ENCODE measurements at regions not wholly inside any gene's neighbourhood (a gene's known extent, or its start where the extent isn't known, plus 50 kb on each side); places are given as distances from the start of the nearest gene placed in this dataset.
A peak's percentile ranks its signal among the peaks of the same experiment; 100 is the strongest.

DNA sequence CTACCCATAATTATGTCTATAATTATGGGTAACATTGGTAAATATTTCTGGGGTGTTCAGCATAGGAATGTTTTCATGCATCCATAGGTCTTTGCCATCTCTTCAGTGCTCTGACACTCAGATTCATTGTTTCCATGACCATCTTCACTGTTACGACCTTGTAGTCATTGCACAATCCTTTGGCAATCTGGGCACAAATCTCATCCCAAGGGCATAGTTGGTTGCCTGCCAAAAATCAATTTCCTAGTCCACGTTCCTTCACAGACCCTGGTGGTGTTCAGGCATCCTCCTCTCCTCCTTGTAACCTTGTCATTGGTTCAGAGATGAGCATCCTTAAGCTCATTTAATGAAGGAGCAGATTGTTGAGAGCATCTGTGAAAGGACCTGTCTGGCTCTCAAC, 1400.7 kb downstream of the CDH12 start:
- peak in 1 of 2 donors; percentile 2 for DNase-seq (ENCODE audit: low read depth in 2 of 2)

DNA sequence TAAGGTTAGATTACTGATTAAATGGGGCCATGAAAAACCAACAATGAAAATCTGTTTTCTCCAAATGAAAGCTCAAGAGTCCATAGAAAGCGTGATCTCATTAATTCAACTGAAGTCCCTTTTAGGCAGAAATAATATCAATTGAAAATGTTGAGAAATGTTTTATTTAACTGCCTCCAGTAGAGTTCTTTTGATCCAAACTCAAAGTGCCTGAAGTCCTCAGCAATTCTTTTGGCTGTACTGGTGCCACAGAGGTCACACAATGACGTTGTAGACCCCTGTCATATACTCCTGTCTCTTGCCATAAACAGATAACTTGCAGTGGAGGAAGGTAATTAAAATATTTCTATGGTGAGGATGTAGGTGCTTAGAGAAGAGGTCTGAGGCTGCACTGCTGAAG, 1420.5 kb downstream of the CDH12 start:
- Histone ChIP-seq H3K36me3 (ENCODE audit: control insufficient read depth, insufficient read depth, low read length) (no peaks in the 10 kb centered on the region), H4K20me1 (ENCODE audit: control insufficient read depth, extremely low read depth, insufficient read depth, low read length) (no peaks in the 10 kb centered on the region), H3K4me2 (ENCODE audit: extremely low read depth, insufficient read depth, low read length) (no peak overlapping the region), H3K4me3 (replicated peaks in 1 of 4; ENCODE audit: control extremely low read depth in 1 of 4, insufficient read depth in 1 of 4, low read depth in 3 of 4, low read length in 4 of 4) (no peak overlapping the region), H3K9ac (ENCODE audit: insufficient read depth, low read length) (no peak overlapping the region), H2AFZ (ENCODE audit: low read length) (no peak overlapping the region), H3K27ac (ENCODE audit: insufficient read depth, low read length) (no peak overlapping the region), H3K4me1 (ENCODE audit: control insufficient read depth, extremely low read depth, insufficient read depth, low read length) (no peaks in the 10 kb centered on the region), H3K79me2 (ENCODE audit: control insufficient read depth, insufficient read depth, low read length) (no peaks in the 10 kb centered on the region), H3K27me3 (ENCODE audit: control insufficient read depth, insufficient read depth, low read length) (no peaks in the 10 kb centered on the region), H3K9me3 (ENCODE audit: control insufficient read depth, insufficient read depth, low read depth, low read length) (no peaks in the 10 kb centered on the region)
- DNase-seq (ENCODE audit: low read depth in 2 of 2) = peak in 1 of 2 donors; percentile 3
- no peak for TF ChIP-seq EZH2 (IDR thresholded peaks at IDR 0.05; ENCODE audit: low read length, missing control alignments)
- TF ChIP-seq, protein P1, sequence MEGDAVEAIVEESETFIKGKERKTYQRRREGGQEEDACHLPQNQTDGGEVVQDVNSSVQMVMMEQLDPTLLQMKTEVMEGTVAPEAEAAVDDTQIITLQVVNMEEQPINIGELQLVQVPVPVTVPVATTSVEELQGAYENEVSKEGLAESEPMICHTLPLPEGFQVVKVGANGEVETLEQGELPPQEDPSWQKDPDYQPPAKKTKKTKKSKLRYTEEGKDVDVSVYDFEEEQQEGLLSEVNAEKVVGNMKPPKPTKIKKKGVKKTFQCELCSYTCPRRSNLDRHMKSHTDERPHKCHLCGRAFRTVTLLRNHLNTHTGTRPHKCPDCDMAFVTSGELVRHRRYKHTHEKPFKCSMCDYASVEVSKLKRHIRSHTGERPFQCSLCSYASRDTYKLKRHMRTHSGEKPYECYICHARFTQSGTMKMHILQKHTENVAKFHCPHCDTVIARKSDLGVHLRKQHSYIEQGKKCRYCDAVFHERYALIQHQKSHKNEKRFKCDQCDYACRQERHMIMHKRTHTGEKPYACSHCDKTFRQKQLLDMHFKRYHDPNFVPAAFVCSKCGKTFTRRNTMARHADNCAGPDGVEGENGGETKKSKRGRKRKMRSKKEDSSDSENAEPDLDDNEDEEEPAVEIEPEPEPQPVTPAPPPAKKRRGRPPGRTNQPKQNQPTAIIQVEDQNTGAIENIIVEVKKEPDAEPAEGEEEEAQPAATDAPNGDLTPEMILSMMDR (conservative IDR thresholded peaks at IDR 0.05 in 1 of 2, IDR thresholded peaks at IDR 0.05 in 1 of 2; ENCODE audit: low read depth in 1 of 2, low read length in 2 of 2) = no peak

More for the DNA sequence above, 1400.7 kb downstream of the CDH12 start:
- Histone ChIP-seq H4K20me1 (ENCODE audit: control insufficient read depth, extremely low read depth, insufficient read depth, low read length) (no peaks in the 10 kb centered on the region), H3K27ac (ENCODE audit: insufficient read depth, low read length) (no peak overlapping the region), H3K36me3 (ENCODE audit: control insufficient read depth, insufficient read depth, low read length) (no peaks in the 10 kb centered on the region), H3K4me3 (replicated peaks in 1 of 4; ENCODE audit: control extremely low read depth in 1 of 4, insufficient read depth in 1 of 4, low read depth in 3 of 4, low read length in 4 of 4) (no peak overlapping the region), H3K4me2 (ENCODE audit: extremely low read depth, insufficient read depth, low read length) (no peak overlapping the region), H3K9ac (ENCODE audit: insufficient read depth, low read length) (no peak overlapping the region), H3K27me3 (ENCODE audit: control insufficient read depth, insufficient read depth, low read length) (no peaks in the 10 kb centered on the region), H3K9me3 (ENCODE audit: control insufficient read depth, insufficient read depth, low read depth, low read length) (no peaks in the 10 kb centered on the region), H3K4me1 (ENCODE audit: control insufficient read depth, extremely low read depth, insufficient read depth, low read length) (no peaks in the 10 kb centered on the region), H3K79me2 (ENCODE audit: control insufficient read depth, insufficient read depth, low read length) (no peaks in the 10 kb centered on the region), H2AFZ (ENCODE audit: low read length) (no peak overlapping the region)
- TF ChIP-seq EZH2 (IDR thresholded peaks at IDR 0.05; ENCODE audit: low read length, missing control alignments) = no peak
- TF ChIP-seq, protein P1 (conservative IDR thresholded peaks at IDR 0.05 in 1 of 2, IDR thresholded peaks at IDR 0.05 in 1 of 2; ENCODE audit: low read depth in 1 of 2, low read length in 2 of 2) = no peak

DNA sequence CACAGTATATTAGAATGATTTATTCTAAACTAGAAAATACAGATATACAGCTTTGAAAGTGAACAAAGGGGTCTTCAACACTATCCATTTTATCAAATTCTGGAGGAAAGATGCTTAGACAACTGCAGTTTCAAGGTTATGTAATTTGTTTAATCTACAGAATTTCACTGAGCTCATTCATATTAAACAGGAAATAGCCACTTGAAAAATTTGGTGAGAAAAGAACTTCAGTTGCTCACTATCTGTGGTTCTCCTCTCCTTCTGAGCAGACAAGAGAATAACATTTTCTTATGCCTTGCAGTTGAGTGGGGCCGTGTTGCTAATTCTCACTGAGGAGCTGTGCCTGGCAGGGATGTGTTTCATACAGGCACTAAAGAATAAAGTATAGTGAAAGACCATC, 1428.2 kb downstream of the CDH12 start:
- no peaks in the 10 kb centered on the region for H3K36me3 ChIP-seq (ENCODE audit: control insufficient read depth, insufficient read depth, low read length)
- no peaks in the 10 kb centered on the region for H3K4me1 ChIP-seq (ENCODE audit: control insufficient read depth, extremely low read depth, insufficient read depth, low read length)

More for the DNA sequence above, 1428.2 kb downstream of the CDH12 start:
- Histone ChIP-seq H3K9me3 (ENCODE audit: control insufficient read depth, insufficient read depth, low read depth, low read length) (no peaks in the 10 kb centered on the region), H2AFZ (ENCODE audit: low read length) (no peak overlapping the region), H3K79me2 (ENCODE audit: control insufficient read depth, insufficient read depth, low read length) (no peaks in the 10 kb centered on the region), H3K9ac (ENCODE audit: insufficient read depth, low read length) (no peak overlapping the region), H3K4me3 (replicated peaks in 1 of 4; ENCODE audit: control extremely low read depth in 1 of 4, insufficient read depth in 1 of 4, low read depth in 3 of 4, low read length in 4 of 4) (no peak overlapping the region), H4K20me1 (ENCODE audit: control insufficient read depth, extremely low read depth, insufficient read depth, low read length) (no peaks in the 10 kb centered on the region), H3K27ac (ENCODE audit: insufficient read depth, low read length) (no peak overlapping the region), H3K4me2 (ENCODE audit: extremely low read depth, insufficient read depth, low read length) (no peak overlapping the region), H3K27me3 (ENCODE audit: control insufficient read depth, insufficient read depth, low read length) (no peaks in the 10 kb centered on the region)
- TF ChIP-seq, protein P1 (conservative IDR thresholded peaks at IDR 0.05 in 1 of 2, IDR thresholded peaks at IDR 0.05 in 1 of 2; ENCODE audit: low read depth in 1 of 2, low read length in 2 of 2) = no peak
- TF ChIP-seq EZH2 (IDR thresholded peaks at IDR 0.05; ENCODE audit: low read length, missing control alignments) = no peak
- peak in 1 of 2 donors; percentile 9 for DNase-seq (ENCODE audit: low read depth in 2 of 2)

Measured in fibroblast of lung (primary cell).